Liver (tissue), 8 donors: ENCODE measurements at regions not wholly inside any gene's neighbourhood (a gene's known extent, or its start where the extent isn't known, plus 50 kb on each side); places are given as distances from the start of the nearest gene placed in this dataset.

Experiments used
- DNase-seq: peaks from one replicate; pipeline ENCODE4 v3.0.0-alpha.2; 2017; ENCODE audit warnings: low spot score
- H3K27ac ChIP-seq, 2 donors: one replicate each; pipeline ENCODE4 v1.7.0; 2013; ENCODE audit warnings: inconsistent platforms in 2 of 2, low read length in 2 of 2, control low read depth in 1 of 2, low read depth in 1 of 2, mild to moderate bottlenecking in 1 of 2
- H3K27me3 ChIP-seq, 4 donors: one replicate each; pipeline versions ENCODE4 v1.6.1 to v1.7.0; 2013; ENCODE audit warnings: low read length in 3 of 4, inconsistent platforms in 1 of 4, mild to moderate bottlenecking in 1 of 4, moderate library complexity in 1 of 4; ENCODE audit not compliant: control insufficient read depth in 4 of 4, insufficient read depth in 4 of 4
- H3K36me3 ChIP-seq, 4 donors: one replicate each; pipeline versions ENCODE4 v1.6.1 to v1.7.0; 2013; ENCODE audit warnings: low read length in 3 of 4, mild to moderate bottlenecking in 3 of 4, low read depth in 1 of 4, moderate library complexity in 1 of 4; ENCODE audit not compliant: control insufficient read depth in 4 of 4, insufficient read depth in 3 of 4
- H3K4me1 ChIP-seq, 4 donors: one replicate each; pipeline versions ENCODE4 v1.6.1 to v1.7.0; 2013; ENCODE audit warnings: low read length in 3 of 4, mild to moderate bottlenecking in 3 of 4, moderate library complexity in 1 of 4; ENCODE audit not compliant: control insufficient read depth in 4 of 4, insufficient read depth in 4 of 4
- H3K4me3 ChIP-seq, 3 donors: one replicate each; pipeline versions ENCODE4 v1.6.1 to v1.7.0; 2013; ENCODE audit warnings: low read length in 3 of 3, control low read depth in 1 of 3, low read depth in 1 of 3, mild to moderate bottlenecking in 1 of 3
- H3K9ac ChIP-seq, 2 donors: one replicate each; pipeline ENCODE4 v1.7.0; 2013; ENCODE audit warnings: low read length in 2 of 2, mild to moderate bottlenecking in 2 of 2, moderate library complexity in 2 of 2, control low read depth in 1 of 2, low read depth in 1 of 2
- H3K9me3 ChIP-seq, 4 donors: one replicate each; pipeline versions ENCODE4 v1.6.1 to v1.7.0; 2013; ENCODE audit warnings: low read length in 3 of 4; ENCODE audit not compliant: control insufficient read depth in 4 of 4
- ATF3 ChIP-seq: IDR thresholded peaks from 2 replicates; pipeline ENCODE4 v1.6.1; 2016; ENCODE audit warnings: antibody characterized with exemption
- CTCF ChIP-seq: fragments of 150-350 bp; IDR thresholded peaks from 2 replicates; pipeline ENCODE4 v1.5.1; 2017; ENCODE audit warnings: improper control_type of control experiment, low read depth, low read length; ENCODE audit not compliant: missing input control
- EGR1 ChIP-seq, 2 donors: IDR thresholded peaks; 2 replicates each; pipeline ENCODE4 v1.6.1; 2016 to 2018; ENCODE audit warnings: antibody characterized with exemption in 2 of 2, low read depth in 2 of 2
- FOXA1 ChIP-seq: IDR thresholded peaks from 2 replicates; pipeline ENCODE4 v1.6.1; 2016; ENCODE audit warnings: antibody characterized with exemption
- FOXA2 ChIP-seq: IDR thresholded peaks from 2 replicates; pipeline ENCODE4 v1.6.1; 2016; ENCODE audit warnings: antibody characterized with exemption
- GABPA ChIP-seq, 2 donors: IDR thresholded peaks in 1 of 2; conservative IDR thresholded peaks in 1 of 2; 2 replicates each; pipeline ENCODE4 v1.6.1; 2016; ENCODE audit warnings: antibody characterized with exemption in 2 of 2, mild to moderate bottlenecking in 1 of 2, moderate library complexity in 1 of 2
- HNF4A ChIP-seq, 2 donors: conservative IDR thresholded peaks; 2 replicates each; pipeline ENCODE4 v1.6.1; 2016; ENCODE audit warnings: antibody characterized with exemption in 2 of 2, mild to moderate bottlenecking in 2 of 2
- HNF4G ChIP-seq: IDR thresholded peaks from 2 replicates; pipeline ENCODE4 v1.6.1; 2016; ENCODE audit warnings: antibody characterized with exemption
- JUND ChIP-seq, 2 donors: IDR thresholded peaks; 2 replicates each; pipeline ENCODE4 v1.6.1; 2016; ENCODE audit warnings: antibody characterized with exemption in 2 of 2
- MAX ChIP-seq: IDR thresholded peaks from 2 replicates; pipeline ENCODE4 v1.6.1; 2016; ENCODE audit warnings: antibody characterized with exemption
- NR2F2 ChIP-seq: IDR thresholded peaks from 2 replicates; pipeline ENCODE4 v1.6.1; 2016; ENCODE audit warnings: antibody characterized with exemption
- RAD21 ChIP-seq, 2 donors: IDR thresholded peaks; 2 replicates each; pipeline ENCODE4 v1.6.1; 2016; ENCODE audit warnings: antibody characterized with exemption in 2 of 2, mild to moderate bottlenecking in 2 of 2
- REST ChIP-seq: IDR thresholded peaks from 2 replicates; pipeline ENCODE4 v1.6.1; 2016; ENCODE audit warnings: antibody characterized with exemption, mild to moderate bottlenecking
- RXRA ChIP-seq, 2 donors: IDR thresholded peaks; 2 replicates each; pipeline ENCODE4 v1.6.1; 2017 to 2018; ENCODE audit warnings: antibody characterized with exemption in 2 of 2, mild to moderate bottlenecking in 1 of 2
- SP1 ChIP-seq: IDR thresholded peaks from 2 replicates; pipeline ENCODE4 v1.6.1; 2018; ENCODE audit warnings: antibody characterized with exemption, mild to moderate bottlenecking
- TAF1 ChIP-seq: conservative IDR thresholded peaks from 2 replicates; pipeline ENCODE4 v1.6.1; 2016; ENCODE audit warnings: antibody characterized with exemption, mild to moderate bottlenecking
- YY1 ChIP-seq: IDR thresholded peaks from 2 replicates; pipeline ENCODE4 v1.6.1; 2016; ENCODE audit warnings: antibody characterized with exemption, mild to moderate bottlenecking
- ZBTB33 ChIP-seq: IDR thresholded peaks from 2 replicates; pipeline ENCODE4 v1.6.1; 2016; ENCODE audit warnings: antibody characterized with exemption
- WGBS: extraction: QIAGEN DNeasy Blood & Tissue Kit; methylation state at CpG from one replicate; pipeline ENCODE4 v1.1.7; 2013; 5-methylcytosine and 5-hydroxymethylcytosine counted together
- donor health status: healthy.
- donor health status: healthy.
- donor health status: healthy.
- donor health status: healthy.
- donor health status: healthy.

- Histone ChIP-seq H3K4me3 (no peak overlapping the region), H3K27ac (no peak overlapping the region), H3K9me3 (no peaks in the 10 kb centered on the region), H3K36me3 (no peaks in the 10 kb centered on the region), H3K9ac (no peak overlapping the region), H3K4me1 (peaks cover 7 to 12% (median 11%) of the 10 kb centered on the region in 4 donors), H3K27me3 (no peaks in the 10 kb centered on the region)
- DNase-seq: no peak
- WGBS: 55% methylated on average over 2 of the region's 2 CpGs
- TF ChIP-seq HNF4A (conservative IDR thresholded peaks at IDR 0.05): no peak
- TF ChIP-seq GABPA (IDR thresholded peaks at IDR 0.05 in 1 of 2, conservative IDR thresholded peaks at IDR 0.05 in 1 of 2): no peak
- no peak for TF ChIP-seq HNF4G
- no peak for TF ChIP-seq JUND (IDR thresholded peaks at IDR 0.05)
- TF ChIP-seq REST: no peak
- TF ChIP-seq NR2F2: no peak
- TF ChIP-seq CTCF: no peak
- no peak for TF ChIP-seq SP1
- no peak for TF ChIP-seq ZBTB33
- TF ChIP-seq RXRA (IDR thresholded peaks at IDR 0.05): no peak
- no peak for TF ChIP-seq TAF1
- TF ChIP-seq ATF3: no peak
- no peak for TF ChIP-seq EGR1 (IDR thresholded peaks at IDR 0.05; ENCODE audit: low read depth in 2 of 2)
- no peak for TF ChIP-seq MAX
- no peak for TF ChIP-seq FOXA1
- TF ChIP-seq FOXA2: no peak
- no peak for TF ChIP-seq YY1
- no peak for TF ChIP-seq RAD21 (IDR thresholded peaks at IDR 0.05)
Measured at GRCh38 chr10:94069884-94070283, 76.2 kb downstream of the PLCE1 start.

- Histone ChIP-seq H3K4me3 (no peak overlapping the region), H3K27ac (no peak overlapping the region), H3K4me1 (peaks cover 2 to 10% (median 8%) of the 10 kb centered on the region in 4 donors), H3K36me3 (no peaks in the 10 kb centered on the region), H3K9me3 (no peaks in the 10 kb centered on the region), H3K9ac (no peak overlapping the region), H3K27me3 (no peaks in the 10 kb centered on the region)
- WGBS: 99% methylated on average over 1 of the region's 1 CpG
- DNase-seq: no peak
- TF ChIP-seq ATF3 (no peak), ZBTB33 (no peak), NR2F2 (no peak), MAX (no peak), HNF4A (conservative IDR thresholded peaks at IDR 0.05) (no peak), JUND (IDR thresholded peaks at IDR 0.05) (no peak), TAF1 (no peak), GABPA (IDR thresholded peaks at IDR 0.05 in 1 of 2, conservative IDR thresholded peaks at IDR 0.05 in 1 of 2) (no peak), RAD21 (IDR thresholded peaks at IDR 0.05) (no peak), HNF4G (no peak), FOXA1 (no peak), REST (no peak)
Measured at GRCh38 chr10:94074462-94074861, 80.7 kb downstream of the PLCE1 start.
